ENCODE measurements at regions not wholly inside any gene's neighbourhood (a gene's known extent, or its start where the extent isn't known, plus 50 kb on each side); places are given as distances from the start of the nearest gene placed in this dataset.

GRCh38 chr3:61311044-61311443 is 59.8 kb upstream of the FHIT start:
- Mint-ChIP-seq H3K4me1 (peaks cover 8% of the 10 kb centered on the region), H3K36me3 (no peaks in the 10 kb centered on the region), H3K27me3 (ENCODE audit: low read depth) (no peaks in the 10 kb centered on the region), H3K27ac (no peak overlapping the region), H3K4me3 (no peak overlapping the region), H3K9me3 (no peaks in the 10 kb centered on the region; the same call in 1 of the 2 replicates)
- POLR2A ChIA-PET, result no interaction called here
- CTCF ChIA-PET, result no interaction called here
- no peak for DNase-seq (ENCODE audit: low spot score)
- TF ChIP-seq ARID4B (CRISPR knock-in tag; IDR thresholded peaks at IDR 0.05; ENCODE audit: borderline replicate concordance), result no peak
- TF ChIP-seq ETV6 (CRISPR knock-in tag; IDR thresholded peaks at IDR 0.05), result no peak
- TF ChIP-seq ELF4 (CRISPR knock-in tag; IDR thresholded peaks at IDR 0.05; ENCODE audit: low read depth), result no peak
- no peak for TF ChIP-seq CREB1 (CRISPR knock-in tag; IDR thresholded peaks at IDR 0.05)
- no peak for TF ChIP-seq CTCF (IDR thresholded peaks at IDR 0.05)
- TF ChIP-seq TEAD1 (CRISPR knock-in tag; IDR thresholded peaks at IDR 0.05), result no peak
- no peak for TF ChIP-seq NR1H2 (CRISPR knock-in tag; IDR thresholded peaks at IDR 0.05)
- TF ChIP-seq NR2C2 (CRISPR knock-in tag; IDR thresholded peaks at IDR 0.05), result no peak
- no peak for TF ChIP-seq FOXK1 (CRISPR knock-in tag; IDR thresholded peaks at IDR 0.05)
- TF ChIP-seq E2F4 (CRISPR knock-in tag; IDR thresholded peaks at IDR 0.05; ENCODE audit: borderline replicate concordance, low read depth), result no peak
- ATAC-seq, result no peak

GRCh38 chr3:61315871-61316270 is 64.6 kb upstream of the FHIT start:
- Mint-ChIP-seq H3K27ac (no peak overlapping the region), H3K4me3 (no peak overlapping the region), H3K36me3 (no peaks in the 10 kb centered on the region), H3K9me3 (no peaks in the 10 kb centered on the region), H3K4me1 (no peaks in the 10 kb centered on the region; the same call in 1 of the 2 replicates), H3K27me3 (ENCODE audit: low read depth) (no peaks in the 10 kb centered on the region)
- ChIA-PET POLR2A (no interaction called here), CTCF (interaction anchor here (1.2 kb wide), 1 partner anchor 873 kb away, joined by 4 read pairs; no protein-coding TSS in a partner anchor)
- peak; percentile 88 for ATAC-seq
- peak; percentile 61 for DNase-seq (ENCODE audit: low spot score)
- TF ChIP-seq TEAD1 (CRISPR knock-in tag; IDR thresholded peaks at IDR 0.05) (no peak), ZNF121 (CRISPR knock-in tag; IDR thresholded peaks at IDR 0.05) (no peak), CREB1 (CRISPR knock-in tag; IDR thresholded peaks at IDR 0.05) (no peak), ZNF423 (CRISPR knock-in tag; IDR thresholded peaks at IDR 0.05) (no peak), FOXP4 (CRISPR knock-in tag; IDR thresholded peaks at IDR 0.05) (peak; percentile 44; the same call in 1 of the 2 replicates), MLX (CRISPR knock-in tag; IDR thresholded peaks at IDR 0.05) (no peak), ZNF416 (CRISPR knock-in tag; IDR thresholded peaks at IDR 0.05) (no peak), ARID4B (CRISPR knock-in tag; IDR thresholded peaks at IDR 0.05; ENCODE audit: borderline replicate concordance) (peak; percentile 72; the same call in 1 of the 2 replicates), SP1 (CRISPR knock-in tag; conservative IDR thresholded peaks at IDR 0.05) (no peak)
